Heart left ventricle (tissue), 13 donors: ENCODE measurements at regions not wholly inside any gene's neighbourhood (a gene's known extent, or its start where the extent isn't known, plus 50 kb on each side); places are given as distances from the start of the nearest gene placed in this dataset.

Experiments
- POLR2A ChIP-seq, 2 donors: fragments of 450-650 bp; IDR thresholded peaks; one replicate each; pipeline ENCODE4 v1.6.1; 2017; ENCODE audit warnings: antibody characterized with exemption in 2 of 2, mild to moderate bottlenecking in 2 of 2, moderate library complexity in 2 of 2
- TF ChIP-seq, protein P1 (sequence below), 12 donors: fragments of 200-600 bp; sonication (generic) in 4 of 12; IDR thresholded peaks; one replicate each; pipeline versions ENCODE4 v1.5.0 to v1.8.0; 2018 to 2022; ENCODE audit warnings: antibody characterized with exemption in 12 of 12, mild to moderate bottlenecking in 5 of 12
- donor health status: ischemic (EF 13 %, LVEDD 7.1; RV severe dilation, severe dysfunction).
- donor health status: DM: no; HTN: yes; CAD: no.
- donor health status: DM: no; HTN: no; CAD: no.
- donor health status: ischemic (EF 25% LVEDD 6.9; RV normal size, moderate dysfunction).
- donor health status: ischemic (EF 25% LVEDD 5.7; RV mildly dilated, moderate dysfunction).
- donor health status: ischemic (EF 35%, LVEDD 5.7; RV mildly dilated, moderate dysfunction).
- donor health status: nonischemic (EF 11% LVEDD 7.7; RV severe dilation, severe dysfunction).
- donor health status: DM: yes; HTN: yes; CAD: no.
- donor health status: PGD.
- donor health status: ischemic (EF 29% LVEDD 5.4; RV normal size, mild dysfunction).
- donor health status: nonischemic (EF 23%, LVEDD 6.1; RV moderate dilation, normal function).

DNA sequence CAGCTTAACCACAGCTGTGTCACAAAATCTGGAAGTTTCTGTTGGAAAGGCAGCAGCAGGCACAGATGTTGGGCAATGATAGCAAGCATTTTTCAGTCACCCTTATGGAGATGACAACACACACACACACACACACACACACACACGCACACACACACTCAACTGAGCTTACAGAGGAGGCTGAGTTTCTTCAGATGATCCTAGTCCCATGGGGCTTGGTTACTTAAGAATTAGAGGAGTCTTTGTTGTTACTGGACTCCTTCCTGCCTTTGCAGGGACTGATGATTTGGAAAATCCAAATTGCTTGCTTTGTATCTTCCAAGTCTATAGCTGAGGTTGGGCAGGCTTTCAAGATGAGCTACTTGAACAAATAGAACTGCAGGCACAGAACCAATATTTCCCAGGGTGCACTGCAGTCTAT is 740.1 kb upstream of the PITX2 start:
- TF ChIP-seq, protein P1, sequence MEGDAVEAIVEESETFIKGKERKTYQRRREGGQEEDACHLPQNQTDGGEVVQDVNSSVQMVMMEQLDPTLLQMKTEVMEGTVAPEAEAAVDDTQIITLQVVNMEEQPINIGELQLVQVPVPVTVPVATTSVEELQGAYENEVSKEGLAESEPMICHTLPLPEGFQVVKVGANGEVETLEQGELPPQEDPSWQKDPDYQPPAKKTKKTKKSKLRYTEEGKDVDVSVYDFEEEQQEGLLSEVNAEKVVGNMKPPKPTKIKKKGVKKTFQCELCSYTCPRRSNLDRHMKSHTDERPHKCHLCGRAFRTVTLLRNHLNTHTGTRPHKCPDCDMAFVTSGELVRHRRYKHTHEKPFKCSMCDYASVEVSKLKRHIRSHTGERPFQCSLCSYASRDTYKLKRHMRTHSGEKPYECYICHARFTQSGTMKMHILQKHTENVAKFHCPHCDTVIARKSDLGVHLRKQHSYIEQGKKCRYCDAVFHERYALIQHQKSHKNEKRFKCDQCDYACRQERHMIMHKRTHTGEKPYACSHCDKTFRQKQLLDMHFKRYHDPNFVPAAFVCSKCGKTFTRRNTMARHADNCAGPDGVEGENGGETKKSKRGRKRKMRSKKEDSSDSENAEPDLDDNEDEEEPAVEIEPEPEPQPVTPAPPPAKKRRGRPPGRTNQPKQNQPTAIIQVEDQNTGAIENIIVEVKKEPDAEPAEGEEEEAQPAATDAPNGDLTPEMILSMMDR (IDR thresholded peaks at IDR 0.05), result no peak
- no peak for TF ChIP-seq POLR2A (IDR thresholded peaks at IDR 0.05)
